ENCODE measurements at regions not wholly inside any gene's neighbourhood (a gene's known extent, or its start where the extent isn't known, plus 50 kb on each side); places are given as distances from the start of the nearest gene placed in this dataset.

- Histone ChIP-seq H3K9me2 (replicated peaks; ENCODE audit: insufficient read depth, low read length) (no peaks in the 10 kb centered on the region), H3K4me3 (ENCODE audit: low read length) (no peak overlapping the region), H3K4me2 (ENCODE audit: low read depth, low read length) (no peak overlapping the region), H3K9me3 (replicated peaks; ENCODE audit: insufficient read depth, low read length) (no peaks in the 10 kb centered on the region), H3K27me3 (replicated peaks; ENCODE audit: insufficient read depth, low read length) (no peaks in the 10 kb centered on the region), H3K79me2 (ENCODE audit: low read length) (no peaks in the 10 kb centered on the region), H2AFZ (ENCODE audit: low read length) (no peak overlapping the region), H4K20me1 (ENCODE audit: insufficient read depth, low read length) (no peaks in the 10 kb centered on the region), H3F3A (ENCODE audit: insufficient read depth, low read length) (no peaks in the 10 kb centered on the region), H3K4me1 (ENCODE audit: low read length) (no peaks in the 10 kb centered on the region), H3K36me3 (replicated peaks; ENCODE audit: insufficient read depth, low read length) (no peaks in the 10 kb centered on the region), H3K27ac (ENCODE audit: low read length) (no peak overlapping the region), H3K9ac (ENCODE audit: low read length) (no peak overlapping the region)
- TF ChIP-seq CTCF (IDR thresholded peaks at IDR 0.05; ENCODE audit: low read length) (no peak), EZH2phosphoT487 (IDR thresholded peaks at IDR 0.05; ENCODE audit: low read length) (no peak), EZH2 (optimal IDR thresholded peaks at IDR 0.05; ENCODE audit: low read depth, low read length) (no peak)
- no peak for DNase-seq
Measured at GRCh38 chr1:222224156-222224555, 323.7 kb downstream of the HHIPL2 start.

- Histone ChIP-seq H3K9me3 (replicated peaks; ENCODE audit: insufficient read depth, low read length) (no peaks in the 10 kb centered on the region), H3F3A (ENCODE audit: insufficient read depth, low read length) (no peaks in the 10 kb centered on the region), H3K9me2 (replicated peaks; ENCODE audit: insufficient read depth, low read length) (no peaks in the 10 kb centered on the region), H3K4me2 (ENCODE audit: low read depth, low read length) (no peak overlapping the region), H3K79me2 (ENCODE audit: low read length) (no peaks in the 10 kb centered on the region), H3K36me3 (replicated peaks; ENCODE audit: insufficient read depth, low read length) (no peaks in the 10 kb centered on the region), H3K27me3 (replicated peaks; ENCODE audit: insufficient read depth, low read length) (no peaks in the 10 kb centered on the region), H3K27ac (ENCODE audit: low read length) (no peak overlapping the region), H3K4me3 (ENCODE audit: low read length) (no peak overlapping the region), H3K4me1 (ENCODE audit: low read length) (no peaks in the 10 kb centered on the region), H4K20me1 (ENCODE audit: insufficient read depth, low read length) (no peaks in the 10 kb centered on the region), H2AFZ (ENCODE audit: low read length) (no peak overlapping the region), H3K9ac (ENCODE audit: low read length) (no peak overlapping the region)
- DNase-seq: no peak
- no peak for TF ChIP-seq EZH2phosphoT487 (IDR thresholded peaks at IDR 0.05; ENCODE audit: low read length)
- TF ChIP-seq EZH2 (optimal IDR thresholded peaks at IDR 0.05; ENCODE audit: low read depth, low read length): no peak
- TF ChIP-seq CTCF (IDR thresholded peaks at IDR 0.05; ENCODE audit: low read length): no peak
Measured at GRCh38 chr1:222223010-222223409, 324.9 kb downstream of the HHIPL2 start.

- TF ChIP-seq EZH2 (optimal IDR thresholded peaks at IDR 0.05; ENCODE audit: low read depth, low read length) (no peak), CTCF (IDR thresholded peaks at IDR 0.05; ENCODE audit: low read length) (no peak), EZH2phosphoT487 (IDR thresholded peaks at IDR 0.05; ENCODE audit: low read length) (no peak)
- H3K36me3 ChIP-seq (replicated peaks; ENCODE audit: insufficient read depth, low read length): no peaks in the 10 kb centered on the region
- no peaks in the 10 kb centered on the region for H4K20me1 ChIP-seq (ENCODE audit: insufficient read depth, low read length)
- H3K9me2 ChIP-seq (replicated peaks; ENCODE audit: insufficient read depth, low read length): no peaks in the 10 kb centered on the region
- no peak for DNase-seq
- H3K9ac ChIP-seq (ENCODE audit: low read length): no peak overlapping the region
- no peak overlapping the region for H2AFZ ChIP-seq (ENCODE audit: low read length)
- H3K79me2 ChIP-seq (ENCODE audit: low read length): no peaks in the 10 kb centered on the region
- no peaks in the 10 kb centered on the region for H3F3A ChIP-seq (ENCODE audit: insufficient read depth, low read length)
- no peak overlapping the region for H3K4me2 ChIP-seq (ENCODE audit: low read depth, low read length)
- H3K9me3 ChIP-seq (replicated peaks; ENCODE audit: insufficient read depth, low read length): no peaks in the 10 kb centered on the region
- no peak overlapping the region for H3K4me3 ChIP-seq (ENCODE audit: low read length)
- no peaks in the 10 kb centered on the region for H3K4me1 ChIP-seq (ENCODE audit: low read length)
- H3K27ac ChIP-seq (ENCODE audit: low read length): no peak overlapping the region
- no peaks in the 10 kb centered on the region for H3K27me3 ChIP-seq (replicated peaks; ENCODE audit: insufficient read depth, low read length)
Measured at GRCh38 chr1:222216255-222216754, 331.6 kb downstream of the HHIPL2 start.
